IMR-90 (cell line): ENCODE measurements at regions not wholly inside any gene's neighbourhood (a gene's known extent, or its start where the extent isn't known, plus 50 kb on each side); places are given as distances from the start of the nearest gene placed in this dataset.

Experiments
- ATAC-seq: fragments of 200-7000 bp; cut with Tn5 transposase; 2 replicates; pipeline ENCODE4 v1.9.1; 2020; ENCODE audit warnings: low read depth, mild to moderate bottlenecking, moderate library complexity
- BruUV-seq: library from RNA; stranded (reverse); fragments of 400-500 nt; replicated peaks from 2 replicates; lab custom pipeline; 2021; lab: Mats Ljungman, UMichigan
- CTCF ChIA-PET: fragments of 300-600 bp; formaldehyde crosslinking; extraction: SDS; loops from one replicate; lab custom pipeline; 2021; ENCODE audit warnings: antibody characterized with exemption; lab: Yijun Ruan, JAX
- POLR2A ChIA-PET: fragments of 300-600 bp; sonication (Branson Sonifier 250); formaldehyde crosslinking; loops from one replicate; lab custom pipeline; 2022; ENCODE audit warnings: antibody characterized with exemption; ENCODE audit not compliant: unreplicated experiment; lab: Charles Lee
- DNase-seq: peaks from one replicate; pipeline ENCODE4 v3.0.0; 2013
- H2AFZ ChIP-seq: replicated peaks from 2 replicates; pipeline ENCODE3; 2013; ENCODE audit warnings: low read length, mild to moderate bottlenecking; ENCODE audit not compliant: poor library complexity
- H2AK5ac ChIP-seq: 2 replicates; pipeline ENCODE4 v1.6.1; 2013; ENCODE audit warnings: low read depth, low read length, inconsistent platforms
- H2AK9ac ChIP-seq: replicated peaks from 2 replicates; pipeline ENCODE3; 2013; ENCODE audit warnings: mild to moderate bottlenecking, low read depth, low read length, moderate library complexity; ENCODE audit not compliant: poor library complexity
- H2BK120ac ChIP-seq: 2 replicates; pipeline ENCODE4 v1.6.1; 2013; ENCODE audit warnings: low read depth, low read length, inconsistent platforms
- H2BK15ac ChIP-seq: 3 replicates; pipeline ENCODE4 v1.6.1; 2013; ENCODE audit warnings: low read depth, low read length, inconsistent platforms
- H2BK20ac ChIP-seq: 2 replicates; pipeline ENCODE4 v1.6.1; 2013; ENCODE audit warnings: low read depth, mild to moderate bottlenecking, inconsistent platforms, low read length, moderate library complexity
- H2BK5ac ChIP-seq: 2 replicates; pipeline ENCODE4 v1.6.1; 2013; ENCODE audit warnings: mild to moderate bottlenecking, low read depth, low read length, inconsistent platforms; ENCODE audit not compliant: poor library complexity, severe bottlenecking
- H3K14ac ChIP-seq: replicated peaks from 2 replicates; pipeline ENCODE4 v1.6.1; 2013; ENCODE audit warnings: low read depth, low read length, inconsistent platforms
- H3K18ac ChIP-seq: 2 replicates; pipeline ENCODE4 v1.6.1; 2013; ENCODE audit warnings: low read depth, low read length, control low read depth
- H3K23ac ChIP-seq: 2 replicates; pipeline ENCODE4 v1.6.1; 2013; ENCODE audit warnings: low read depth, low read length, inconsistent platforms
- H3K27ac ChIP-seq: 2 replicates; pipeline ENCODE4 v1.5.1; 2013; ENCODE audit warnings: mild to moderate bottlenecking, control low read depth, low read length; ENCODE audit not compliant: insufficient read depth
- H3K27me3 ChIP-seq: 2 replicates; pipeline ENCODE4 v1.6.1; 2013; ENCODE audit warnings: low read length; ENCODE audit not compliant: control insufficient read depth, insufficient read depth
- H3K36me3 ChIP-seq: 2 replicates; pipeline ENCODE4 v1.6.1; 2013; ENCODE audit warnings: low read length, mixed read lengths; ENCODE audit not compliant: control insufficient read depth, insufficient read depth
- H3K4ac ChIP-seq: 2 replicates; pipeline ENCODE4 v1.6.1; 2013; ENCODE audit warnings: low read depth, low read length, inconsistent platforms
- H3K4me1 ChIP-seq: 2 replicates; pipeline ENCODE4 v1.6.1; 2013; ENCODE audit warnings: low read length, mixed read lengths; ENCODE audit not compliant: control insufficient read depth, insufficient read depth
- H3K4me2 ChIP-seq: 2 replicates; pipeline ENCODE4 v1.6.1; 2013; ENCODE audit warnings: low read depth, mild to moderate bottlenecking, control low read depth, low read length, moderate library complexity
- H3K4me3 ChIP-seq: 2 replicates; pipeline ENCODE4 v1.5.1; 2013; ENCODE audit warnings: low read depth, mild to moderate bottlenecking, control low read depth, low read length, moderate library complexity; ENCODE audit not compliant: insufficient read depth
- H3K56ac ChIP-seq: 2 replicates; pipeline ENCODE4 v1.6.1; 2013; ENCODE audit warnings: low read length, inconsistent platforms; ENCODE audit not compliant: insufficient read depth; ENCODE audit errors: extremely low read depth
- H3K79me1 ChIP-seq, 2 experiments: 2 replicates each; pipeline ENCODE4 v1.6.1; 2013; ENCODE audit warnings: low read length in 2 of 2, inconsistent platforms in 1 of 2, low read depth in 1 of 2
- H3K9ac ChIP-seq: 2 replicates; pipeline ENCODE4 v1.6.1; 2013; ENCODE audit warnings: low read depth, low read length, control low read depth
- H3K9me1 ChIP-seq: 2 replicates; pipeline ENCODE4 v1.6.1; 2013; ENCODE audit warnings: low read length, inconsistent platforms; ENCODE audit not compliant: insufficient read depth
- H3K9me3 ChIP-seq: 2 replicates; pipeline ENCODE4 v1.6.1; 2013; ENCODE audit warnings: low read length; ENCODE audit not compliant: control insufficient read depth, insufficient read depth
- H4K20me1 ChIP-seq: 2 replicates; pipeline ENCODE4 v1.6.1; 2013; ENCODE audit warnings: low read length, inconsistent platforms; ENCODE audit not compliant: insufficient read depth
- H4K5ac ChIP-seq: 2 replicates; pipeline ENCODE4 v1.6.1; 2013; ENCODE audit warnings: mild to moderate bottlenecking, low read depth, low read length, control low read depth
- H4K8ac ChIP-seq, 2 experiments: 2 replicates each; pipeline ENCODE4 v1.6.1; 2013; ENCODE audit warnings: low read depth in 2 of 2, low read length in 2 of 2, control low read depth in 1 of 2, inconsistent platforms in 1 of 2
- H4K91ac ChIP-seq: 2 replicates; pipeline ENCODE4 v1.6.1; 2013; ENCODE audit warnings: low read depth, low read length, inconsistent platforms; ENCODE audit not compliant: insufficient read depth
- CHD1 ChIP-seq: IDR thresholded peaks from 2 replicates; pipeline ENCODE4 v1.6.1; 2012; ENCODE audit warnings: low read depth, low read length, improper control_type of control experiment
- FOS ChIP-seq: fragments of 150-350 bp; IDR thresholded peaks from 2 replicates; pipeline ENCODE4 v1.6.1; 2016; ENCODE audit warnings: low read depth, low read length
- MXI1 ChIP-seq: IDR thresholded peaks from 2 replicates; pipeline ENCODE4 v1.6.1; 2012; ENCODE audit warnings: low read depth, mild to moderate bottlenecking, low read length, moderate library complexity, borderline replicate concordance
- NFE2L2 ChIP-seq: fragments of 150-350 bp; IDR thresholded peaks from 2 replicates; pipeline ENCODE4 v1.6.1; 2016; ENCODE audit warnings: low read depth, mild to moderate bottlenecking, low read length
- RAD21 ChIP-seq: IDR thresholded peaks from 2 replicates; pipeline ENCODE4 v1.6.1; 2012; ENCODE audit warnings: low read length, improper control_type of control experiment
- RCOR1 ChIP-seq: IDR thresholded peaks from 2 replicates; pipeline ENCODE4 v1.6.1; 2012; ENCODE audit warnings: mild to moderate bottlenecking, low read length, improper control_type of control experiment; ENCODE audit not compliant: insufficient replicate concordance
- WGBS, 2 experiments: methylation state at CpG; one replicate each; pipeline versions ENCODE4 v1.1.5 to v1.1.7; 2013; ENCODE audit warnings: missing lambda C conversion rate in 2 of 2; ENCODE audit not compliant: insufficient read length in 1 of 2; ENCODE audit errors: extremely low coverage in 2 of 2; 5-methylcytosine and 5-hydroxymethylcytosine counted together
- dilution Hi-C: fragments of 300-500 bp; cut with HindIII; formaldehyde crosslinking; loops from one replicate; pipeline ENCODE4 v1.14.3; 2018; ENCODE audit warnings: low sequenced_read_pairs; ENCODE audit not compliant: unreplicated experiment
- in situ Hi-C: fragments of 300-500 bp; cut with MboI; formaldehyde crosslinking; loops from 3 replicates; pipeline ENCODE4 v1.14.3; 2019; ENCODE audit warnings: low sequenced_read_pairs, inconsistent platforms, mixed read lengths
- intact Hi-C: fragments of 100-400 bp; cut with micrococcal nuclease; formaldehyde crosslinking; loops from 2 replicates; pipeline ENCODE4 v1.10.0; 2022
- TF ChIP-seq, protein P1 (sequence below): fragments of 150-350 bp; IDR thresholded peaks from 2 replicates; pipeline ENCODE4 v1.6.1; 2016; ENCODE audit warnings: low read depth, mild to moderate bottlenecking, low read length, moderate library complexity, borderline replicate concordance

DNA sequence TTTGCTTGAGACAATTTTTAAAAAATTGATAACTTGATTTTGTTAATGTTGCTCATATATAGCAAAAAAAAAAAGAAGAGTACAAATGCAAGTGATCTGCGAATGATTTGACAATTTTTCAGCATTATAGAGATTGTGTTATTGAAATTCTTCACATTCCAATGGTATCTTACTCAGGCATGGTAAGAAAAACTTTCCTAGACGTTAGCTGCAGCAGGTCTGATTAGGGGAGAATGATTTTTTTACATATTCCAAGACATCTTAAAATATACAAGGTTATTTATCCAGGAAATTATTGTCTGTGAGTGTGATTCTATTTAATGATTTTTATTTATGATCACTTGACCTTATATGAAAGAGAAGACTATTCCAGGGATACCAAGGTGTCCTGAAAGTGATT lies 361.9 kb downstream of the MAT2B start:
- no peak overlapping the region for H4K5ac ChIP-seq
- no peaks in the 10 kb centered on the region for H4K20me1 ChIP-seq
- POLR2A ChIA-PET: no interaction called here
- H2BK120ac ChIP-seq: no peak overlapping the region
- no peak overlapping the region for H2BK20ac ChIP-seq
- no peak overlapping the region for H3K4ac ChIP-seq
- no peak overlapping the region for H2BK15ac ChIP-seq
- H3K4me3 ChIP-seq: no peak overlapping the region
- peak overlapping the region in 1 of 2 experiments; percentile 47; a peak in 1 of 4 replicates for H4K8ac ChIP-seq
- H3K56ac ChIP-seq: no peak overlapping the region
- H3K27me3 ChIP-seq: no peaks in the 10 kb centered on the region
- DNase-seq: peak; percentile 64
- 0 out of 2 replicates have a peak, but pooled peaks cover 2% of the 10 kb centered on the region for H3K9me1 ChIP-seq
- no peaks in the 10 kb centered on the region for H3K9me3 ChIP-seq
- ATAC-seq: peak; percentile 76
- no peak overlapping the region for H2AK5ac ChIP-seq
- peaks cover 2% of the 10 kb centered on the region; the same call in 1 of the 2 replicates for H3K4me1 ChIP-seq
- no peak overlapping the region for H3K9ac ChIP-seq
- intact Hi-C loops: no loop called here
- no peak overlapping the region for H3K27ac ChIP-seq
- WGBS, 2 experiments: no CpG with 5 or more reads among the region's 2 CpGs
- H2AFZ ChIP-seq: no peak overlapping the region
- H3K36me3 ChIP-seq: no peaks in the 10 kb centered on the region
- H2AK9ac ChIP-seq: no peak overlapping the region
- H3K4me2 ChIP-seq: no peak overlapping the region
- BruUV-seq: no TSS peak
- no peak overlapping the region for H3K23ac ChIP-seq
- CTCF ChIA-PET: interaction anchor here (0.6 to 0.9 kb wide), 2 partner anchors 30 to 580 kb away, joined by 3 to 5 read pairs; no protein-coding TSS in a partner anchor
- H3K14ac ChIP-seq: no peak overlapping the region
- H3K18ac ChIP-seq: no peak overlapping the region
- no peaks in the 10 kb centered on the region for H3K79me1 ChIP-seq
- H2BK5ac ChIP-seq: no peak overlapping the region
- no peak for TF ChIP-seq NFE2L2
- TF ChIP-seq FOS: no peak
- TF ChIP-seq MXI1: no peak
- no peak for TF ChIP-seq RAD21
- TF ChIP-seq RCOR1: no peak
- TF ChIP-seq CHD1: no peak
- TF ChIP-seq, protein P1, sequence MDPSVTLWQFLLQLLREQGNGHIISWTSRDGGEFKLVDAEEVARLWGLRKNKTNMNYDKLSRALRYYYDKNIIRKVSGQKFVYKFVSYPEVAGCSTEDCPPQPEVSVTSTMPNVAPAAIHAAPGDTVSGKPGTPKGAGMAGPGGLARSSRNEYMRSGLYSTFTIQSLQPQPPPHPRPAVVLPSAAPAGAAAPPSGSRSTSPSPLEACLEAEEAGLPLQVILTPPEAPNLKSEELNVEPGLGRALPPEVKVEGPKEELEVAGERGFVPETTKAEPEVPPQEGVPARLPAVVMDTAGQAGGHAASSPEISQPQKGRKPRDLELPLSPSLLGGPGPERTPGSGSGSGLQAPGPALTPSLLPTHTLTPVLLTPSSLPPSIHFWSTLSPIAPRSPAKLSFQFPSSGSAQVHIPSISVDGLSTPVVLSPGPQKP: no peak
- H4K91ac ChIP-seq: no peak overlapping the region
- dilution Hi-C loops: no loop called here
- in situ Hi-C loops: no loop called here
